Stimulated activated memory B cell treated with anti-CD40 and anti-IgM and Interleukin-4, amounts not matched to agents 10 μg/mL and 1 μg/mL and 100 μg/mL, for 72 hours (primary cell): ENCODE measurements at regions not wholly inside any gene's neighbourhood (a gene's known extent, or its start where the extent isn't known, plus 50 kb on each side); places are given as distances from the start of the nearest gene placed in this dataset.

ENCODE experiments used
- ATAC-seq: fragments of 150-1000 bp; cut with Tn5 transposase; 2 replicates; pipeline ENCODE4 v1.10.0; 2021
- H3K27ac Mint-ChIP-seq: one replicate; pipeline ENCODE4 v1.8.0; 2022; ENCODE audit warnings: mild to moderate bottlenecking, mixed read lengths
- H3K27me3 Mint-ChIP-seq: one replicate; pipeline ENCODE4 v1.8.0; 2022; ENCODE audit warnings: mixed read lengths
- H3K36me3 Mint-ChIP-seq: one replicate; pipeline ENCODE4 v1.8.0; 2022; ENCODE audit warnings: mixed read lengths
- H3K4me1 Mint-ChIP-seq: one replicate; pipeline ENCODE4 v1.8.0; 2022; ENCODE audit warnings: mixed read lengths
- H3K4me3 Mint-ChIP-seq: one replicate; pipeline ENCODE4 v1.8.0; 2022; ENCODE audit warnings: mild to moderate bottlenecking, moderate library complexity, mixed read lengths
- H3K9me3 Mint-ChIP-seq: one replicate; pipeline ENCODE4 v1.8.0; 2022; ENCODE audit warnings: mixed read lengths

DNA sequence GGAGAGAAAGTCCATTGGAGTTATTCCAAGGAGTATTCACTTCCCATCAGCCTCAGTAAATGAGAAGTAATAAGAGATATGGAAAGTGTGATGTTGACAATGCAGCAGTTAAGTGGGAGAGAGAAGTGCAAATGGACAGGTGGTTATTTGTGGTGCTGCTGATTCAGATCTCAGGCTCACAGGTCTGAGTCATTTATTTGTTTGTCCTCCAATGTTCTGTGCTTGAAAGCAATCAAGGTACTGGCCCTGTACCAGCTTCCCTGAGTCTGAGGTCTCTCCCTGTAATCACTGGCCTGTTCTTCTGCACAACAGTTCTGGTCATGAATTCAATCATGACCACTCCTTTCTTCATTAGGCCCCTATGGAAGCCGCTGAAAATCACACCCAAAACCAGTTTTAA, 827.7 kb downstream of the MAFB start:
- no peak for ATAC-seq
- peaks cover 9% of the 10 kb centered on the region for H3K27me3 Mint-ChIP-seq
- no peaks in the 10 kb centered on the region for H3K4me1 Mint-ChIP-seq
- peaks cover 3% of the 10 kb centered on the region for H3K9me3 Mint-ChIP-seq
- no peak overlapping the region for H3K27ac Mint-ChIP-seq
- H3K36me3 Mint-ChIP-seq, result no peaks in the 10 kb centered on the region
- H3K4me3 Mint-ChIP-seq, result no peak overlapping the region

DNA sequence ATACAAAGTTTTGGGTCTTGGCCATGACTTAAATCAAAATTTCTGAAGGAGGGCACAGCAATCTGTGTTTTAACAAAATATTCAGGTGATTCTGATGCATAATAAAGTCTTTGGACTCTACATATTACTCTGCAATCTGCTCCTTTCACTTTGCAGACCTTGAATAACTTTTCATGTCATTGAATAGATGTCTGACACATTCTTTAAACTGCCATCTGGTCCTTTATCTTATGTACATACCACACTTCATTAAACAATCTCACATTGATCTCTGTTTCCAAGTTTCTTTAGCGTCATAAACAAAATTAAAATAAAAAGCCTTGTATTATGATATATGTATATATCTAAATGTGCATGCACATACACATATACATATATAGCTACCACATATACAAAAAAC, 831.2 kb downstream of the MAFB start:
- H3K27me3 Mint-ChIP-seq, result peaks cover 9% of the 10 kb centered on the region
- no peak overlapping the region for H3K27ac Mint-ChIP-seq
- H3K4me3 Mint-ChIP-seq, result no peak overlapping the region
- H3K9me3 Mint-ChIP-seq, result no peaks in the 10 kb centered on the region
- no peak for ATAC-seq
- H3K36me3 Mint-ChIP-seq, result no peaks in the 10 kb centered on the region
- peaks cover 8% of the 10 kb centered on the region for H3K4me1 Mint-ChIP-seq

DNA sequence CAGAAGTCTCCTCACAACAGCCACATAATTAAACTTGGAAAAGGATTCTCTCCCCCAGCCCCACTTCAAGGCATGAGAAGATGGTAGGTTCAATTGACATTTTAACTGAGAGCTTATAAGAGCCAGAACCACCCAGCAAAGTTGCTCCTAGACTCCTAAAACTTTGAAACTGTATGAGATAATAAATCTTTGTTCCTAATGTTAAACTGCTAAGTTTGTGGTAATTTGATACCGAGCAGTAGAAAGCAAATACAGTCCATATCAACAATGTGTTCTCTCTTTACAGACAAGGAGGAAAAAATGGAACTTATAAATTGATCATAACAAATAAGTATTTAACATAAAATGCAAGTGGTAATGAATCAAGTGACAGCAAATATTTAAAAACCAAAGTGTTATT, 831.8 kb downstream of the MAFB start:
- Mint-ChIP-seq H3K4me3 (no peak overlapping the region), H3K4me1 (peaks cover 8% of the 10 kb centered on the region), H3K27ac (no peak overlapping the region), H3K27me3 (peaks cover 9% of the 10 kb centered on the region), H3K9me3 (no peaks in the 10 kb centered on the region), H3K36me3 (no peaks in the 10 kb centered on the region)
- no peak for ATAC-seq

DNA sequence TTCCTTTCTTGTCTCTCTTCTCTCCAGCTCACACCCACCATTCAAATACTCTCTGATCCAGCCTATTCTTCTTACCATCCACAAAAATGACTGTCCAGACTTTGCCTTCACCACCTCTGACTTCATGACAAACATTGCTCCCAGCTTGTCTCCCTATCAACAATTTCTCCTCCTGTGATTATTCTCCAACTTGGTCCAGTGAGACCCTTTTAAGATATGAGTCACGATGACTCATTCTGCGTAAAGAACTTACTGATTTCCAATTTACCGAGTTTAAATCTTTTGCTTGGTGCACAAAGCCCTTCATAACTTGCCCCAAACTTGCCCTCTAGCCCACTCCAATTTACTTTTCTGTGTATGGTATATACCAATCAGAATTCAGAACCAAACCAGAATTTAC, 833.2 kb downstream of the MAFB start:
- H3K36me3 Mint-ChIP-seq, result no peaks in the 10 kb centered on the region
- H3K27ac Mint-ChIP-seq, result no peak overlapping the region
- H3K27me3 Mint-ChIP-seq, result peaks cover 9% of the 10 kb centered on the region
- no peaks in the 10 kb centered on the region for H3K9me3 Mint-ChIP-seq
- H3K4me3 Mint-ChIP-seq, result no peak overlapping the region
- no peak for ATAC-seq
- peaks cover 14% of the 10 kb centered on the region for H3K4me1 Mint-ChIP-seq

DNA sequence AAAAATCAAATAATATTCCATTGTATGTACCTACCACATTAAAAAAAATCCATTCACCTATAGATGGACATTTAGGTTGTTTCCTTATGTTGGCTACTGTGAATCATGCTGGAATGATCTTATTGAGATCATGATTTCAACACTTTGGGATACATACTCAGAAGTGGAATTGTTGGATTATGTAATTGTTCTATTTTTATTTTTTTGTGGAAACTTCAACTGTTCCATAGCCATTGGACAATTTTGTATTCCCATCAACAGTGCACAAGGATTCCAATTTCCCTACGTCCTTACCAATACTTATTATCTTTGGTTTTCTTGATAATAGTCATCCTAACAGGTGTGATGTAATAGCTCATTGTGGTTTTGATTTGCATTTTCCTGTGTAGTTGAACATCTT, 834.0 kb downstream of the MAFB start:
- Mint-ChIP-seq H3K4me1 (peaks cover 20% of the 10 kb centered on the region), H3K4me3 (no peak overlapping the region), H3K27ac (no peak overlapping the region), H3K9me3 (no peaks in the 10 kb centered on the region), H3K36me3 (no peaks in the 10 kb centered on the region), H3K27me3 (peaks cover 9% of the 10 kb centered on the region)
- ATAC-seq, result no peak

DNA sequence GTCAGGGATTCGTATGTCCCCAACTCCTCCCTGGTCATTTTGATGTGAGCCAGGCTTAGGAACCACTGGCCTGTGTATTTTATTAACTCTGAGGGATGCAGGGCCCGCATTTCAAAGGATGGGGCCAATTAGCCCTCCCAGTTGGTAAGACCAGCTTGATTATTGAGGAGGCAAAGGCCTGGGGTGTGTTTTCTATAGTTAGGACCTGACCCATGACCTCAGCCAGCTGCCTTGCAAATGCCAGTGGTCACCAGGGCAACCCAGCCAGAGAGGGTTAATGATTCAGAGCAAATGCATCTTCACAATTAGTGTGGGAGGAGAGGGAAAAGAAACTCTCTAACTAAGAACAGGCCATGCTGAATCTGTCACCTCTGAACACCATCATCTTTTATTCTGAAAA, 835.4 kb downstream of the MAFB start:
- H3K9me3 Mint-ChIP-seq, result no peaks in the 10 kb centered on the region

DNA sequence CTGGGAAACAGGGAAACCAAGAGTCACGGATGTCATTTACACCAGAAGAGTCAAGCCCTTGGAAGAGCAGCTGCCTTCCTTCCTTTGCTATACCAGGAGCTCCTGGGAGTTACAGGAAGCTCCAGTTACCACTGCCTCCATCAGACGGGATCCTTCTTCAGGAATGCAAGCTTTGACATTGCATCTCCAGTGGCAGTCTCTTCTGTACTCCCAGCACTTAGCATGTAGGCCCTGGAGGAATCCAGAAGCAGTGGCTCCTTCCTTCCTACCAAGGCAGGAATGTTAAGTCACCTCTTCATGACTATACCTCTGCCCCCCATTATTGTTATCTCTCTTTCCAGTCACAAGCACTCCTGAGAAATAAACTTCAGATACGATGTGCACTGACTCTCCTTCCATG, 836.0 kb downstream of the MAFB start:
- Mint-ChIP-seq H3K4me1 (peaks cover 20% of the 10 kb centered on the region), H3K9me3 (no peaks in the 10 kb centered on the region), H3K27me3 (no peaks in the 10 kb centered on the region), H3K27ac (no peak overlapping the region), H3K4me3 (no peak overlapping the region), H3K36me3 (no peaks in the 10 kb centered on the region)
- ATAC-seq, result no peak

More for the DNA sequence above, 835.4 kb downstream of the MAFB start:
- Mint-ChIP-seq H3K27me3 (peaks cover 5% of the 10 kb centered on the region), H3K27ac (no peak overlapping the region), H3K4me1 (peaks cover 20% of the 10 kb centered on the region), H3K36me3 (no peaks in the 10 kb centered on the region), H3K4me3 (no peak overlapping the region)
- ATAC-seq, result no peak

DNA sequence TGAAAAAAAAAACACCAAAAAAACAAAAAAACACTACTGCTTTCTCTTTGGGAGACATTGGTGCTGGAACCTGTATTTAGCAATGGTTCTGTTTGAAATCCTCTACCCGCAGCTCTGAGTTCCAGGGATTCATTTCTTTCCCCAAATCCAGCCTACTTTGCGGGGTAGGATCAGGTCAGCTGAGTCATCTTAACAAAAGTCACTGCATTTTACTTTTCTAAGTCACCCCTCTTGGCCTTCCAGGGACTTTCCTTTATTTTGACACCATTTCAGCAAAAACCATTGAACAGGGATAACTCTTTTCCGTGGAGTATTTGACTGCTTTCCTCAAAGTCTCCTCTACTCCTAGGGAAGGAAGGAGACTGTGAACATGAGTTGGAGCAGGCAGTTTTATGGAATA, 837.6 kb downstream of the MAFB start:
- Mint-ChIP-seq H3K9me3 (no peaks in the 10 kb centered on the region), H3K4me3 (no peak overlapping the region), H3K27me3 (no peaks in the 10 kb centered on the region), H3K27ac (no peak overlapping the region), H3K36me3 (no peaks in the 10 kb centered on the region), H3K4me1 (peaks cover 20% of the 10 kb centered on the region)
- no peak for ATAC-seq

DNA sequence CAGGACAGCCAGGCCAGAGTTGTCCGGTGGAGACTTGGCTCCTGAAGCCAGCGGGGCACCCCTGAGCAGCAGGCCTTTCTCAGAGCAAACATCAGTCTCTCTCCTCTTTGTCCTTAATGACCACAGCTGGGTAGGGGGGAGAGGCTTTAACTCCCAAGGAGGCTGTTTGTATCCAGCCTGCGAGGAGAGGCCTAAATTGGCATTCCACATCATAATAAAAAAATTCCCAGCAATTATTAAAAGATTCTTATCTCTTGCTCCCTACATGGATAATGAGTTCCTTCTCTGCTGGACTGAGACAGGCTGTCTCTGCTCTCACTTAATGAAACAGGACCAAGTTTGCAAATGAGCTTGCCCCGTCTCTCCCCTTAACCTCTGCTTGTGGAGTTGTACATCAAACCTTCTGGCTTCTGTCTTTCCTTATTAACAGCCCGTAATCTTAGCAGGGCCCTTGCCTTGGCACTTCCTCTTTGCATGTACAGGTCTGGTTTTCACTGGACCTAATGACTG, 838.2 kb downstream of the MAFB start:
- Mint-ChIP-seq H3K27me3 (no peaks in the 10 kb centered on the region), H3K27ac (no peak overlapping the region), H3K9me3 (no peaks in the 10 kb centered on the region), H3K36me3 (no peaks in the 10 kb centered on the region), H3K4me3 (no peak overlapping the region), H3K4me1 (peaks cover 17% of the 10 kb centered on the region)
- no peak for ATAC-seq

DNA sequence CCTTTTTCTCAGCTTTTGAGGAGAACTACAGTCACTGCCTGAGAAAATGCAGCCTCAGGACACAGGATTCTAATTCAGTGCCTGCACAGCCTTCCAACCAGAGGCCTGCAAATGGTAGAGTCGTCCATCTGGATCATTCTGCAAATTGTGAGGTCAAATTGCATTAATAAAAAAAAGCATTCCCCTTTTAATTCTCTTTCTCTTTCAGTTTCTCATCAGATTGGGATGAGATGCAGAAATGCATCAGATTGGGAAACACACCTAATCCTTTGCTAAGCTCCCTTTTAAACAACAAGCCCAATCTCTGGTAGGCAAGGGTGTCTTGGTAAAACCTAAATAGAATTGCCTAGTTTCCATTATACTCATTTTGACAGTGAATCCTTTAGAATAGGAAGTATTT, 838.8 kb downstream of the MAFB start:
- no peaks in the 10 kb centered on the region for H3K9me3 Mint-ChIP-seq

DNA sequence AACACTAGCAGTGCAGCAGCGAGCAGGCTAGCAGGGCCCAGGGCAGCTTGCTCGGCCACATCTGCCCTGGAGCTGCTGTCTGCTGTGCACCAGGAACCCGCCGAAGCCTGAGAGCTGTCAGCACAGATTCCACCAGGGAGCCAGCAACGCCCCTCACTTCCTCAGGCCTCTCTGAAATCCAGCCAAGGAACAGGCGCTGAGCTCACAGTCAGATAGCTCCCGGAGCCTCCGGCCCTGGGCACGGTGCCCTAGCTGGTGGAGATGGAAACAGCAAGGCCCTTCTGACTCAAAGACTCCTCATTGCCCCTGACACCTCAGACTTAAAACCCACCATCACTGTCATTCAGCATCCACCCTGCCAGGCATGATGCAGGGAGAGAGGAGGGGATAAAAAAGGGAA, 839.4 kb downstream of the MAFB start:
- Mint-ChIP-seq H3K27me3 (no peaks in the 10 kb centered on the region), H3K36me3 (no peaks in the 10 kb centered on the region), H3K4me3 (no peak overlapping the region), H3K9me3 (no peaks in the 10 kb centered on the region), H3K4me1 (peaks cover 12% of the 10 kb centered on the region), H3K27ac (no peak overlapping the region)
- ATAC-seq, result no peak

More for the DNA sequence above, 838.8 kb downstream of the MAFB start:
- no peaks in the 10 kb centered on the region for H3K36me3 Mint-ChIP-seq
- H3K27ac Mint-ChIP-seq, result no peak overlapping the region
- ATAC-seq, result no peak
- peaks cover 12% of the 10 kb centered on the region for H3K4me1 Mint-ChIP-seq
- H3K27me3 Mint-ChIP-seq, result no peaks in the 10 kb centered on the region
- no peak overlapping the region for H3K4me3 Mint-ChIP-seq

DNA sequence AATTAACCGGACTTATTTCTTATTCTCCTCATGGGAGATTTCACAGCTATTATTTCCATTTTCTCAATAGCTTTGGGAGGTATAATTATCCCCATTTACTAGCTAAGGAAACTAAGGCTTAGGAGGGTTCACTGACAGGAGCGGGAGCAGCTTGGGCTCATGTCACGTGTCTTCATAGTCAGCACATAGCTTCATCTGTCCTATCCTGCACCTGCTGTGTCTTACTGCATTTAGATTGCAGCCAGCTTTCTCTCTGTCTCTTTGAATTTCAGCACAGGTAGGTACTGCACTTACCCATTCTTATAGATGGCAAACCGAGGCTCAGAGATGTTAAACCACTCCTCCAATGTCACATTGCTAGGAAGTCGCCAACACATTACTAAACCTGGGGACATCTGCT, 839.9 kb downstream of the MAFB start:
- H3K36me3 Mint-ChIP-seq, result no peaks in the 10 kb centered on the region
- no peak overlapping the region for H3K27ac Mint-ChIP-seq
- no peak overlapping the region for H3K4me3 Mint-ChIP-seq
- no peaks in the 10 kb centered on the region for H3K27me3 Mint-ChIP-seq
- no peaks in the 10 kb centered on the region for H3K9me3 Mint-ChIP-seq
- H3K4me1 Mint-ChIP-seq, result peaks cover 12% of the 10 kb centered on the region
- no peak for ATAC-seq

DNA sequence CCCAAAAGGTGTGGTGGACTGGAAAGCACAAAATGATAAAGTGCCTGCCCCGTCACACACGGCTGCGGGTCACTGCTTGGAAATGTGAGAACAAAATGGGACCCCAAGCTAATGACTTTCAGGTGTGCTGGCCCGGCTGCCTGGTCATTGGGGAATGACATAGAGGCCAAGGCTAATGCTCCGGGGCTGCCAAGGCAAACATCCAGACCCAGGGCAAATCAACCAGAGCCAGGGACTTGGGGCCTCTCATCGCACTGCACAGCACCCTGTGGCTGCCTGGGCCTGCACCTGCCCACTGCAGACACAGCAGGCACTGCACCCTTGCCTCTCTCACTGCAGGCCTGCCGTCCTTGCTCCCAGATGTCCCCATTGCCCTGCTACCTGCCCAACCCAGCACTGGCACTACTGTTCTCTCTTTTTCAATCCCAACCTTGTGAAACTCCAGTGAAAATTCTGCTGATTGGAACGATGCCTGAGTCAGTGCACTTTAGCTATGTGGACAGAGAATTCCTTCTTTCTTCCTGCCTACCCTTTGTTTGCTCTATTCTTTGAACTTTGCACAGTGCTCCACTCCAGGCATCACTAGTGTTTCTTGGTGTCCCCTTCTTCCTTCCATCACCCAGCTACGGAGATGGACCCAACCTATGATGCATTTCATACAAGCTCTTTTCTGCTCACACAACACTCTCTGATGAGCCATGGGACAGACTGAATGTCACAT, 849.5 kb downstream of the MAFB start:
- Mint-ChIP-seq H3K9me3 (no peaks in the 10 kb centered on the region), H3K4me1 (no peaks in the 10 kb centered on the region), H3K36me3 (no peaks in the 10 kb centered on the region), H3K27ac (no peak overlapping the region), H3K4me3 (no peak overlapping the region), H3K27me3 (no peaks in the 10 kb centered on the region)
- no peak for ATAC-seq

DNA sequence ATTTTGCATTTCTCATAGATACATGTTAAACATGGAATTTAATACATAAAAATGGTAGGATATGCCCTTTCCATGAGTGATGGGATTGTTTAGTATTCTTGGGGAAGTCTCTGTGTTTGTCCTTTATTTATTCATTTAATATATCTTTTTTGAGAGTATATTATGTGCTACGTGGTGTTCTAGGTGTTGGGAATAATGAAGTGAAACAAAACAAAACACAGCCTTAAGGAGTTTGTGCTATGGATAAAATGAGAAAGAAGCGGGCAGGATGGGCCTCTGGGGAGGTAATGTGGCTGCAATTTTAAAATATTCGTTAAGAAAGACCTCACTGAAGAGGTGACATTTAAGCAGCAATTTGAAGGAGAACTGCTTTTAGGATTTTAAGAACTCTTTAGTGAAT, 851.5 kb downstream of the MAFB start:
- no peaks in the 10 kb centered on the region for H3K27me3 Mint-ChIP-seq
- H3K9me3 Mint-ChIP-seq, result no peaks in the 10 kb centered on the region
- no peak overlapping the region for H3K4me3 Mint-ChIP-seq
- no peak overlapping the region for H3K27ac Mint-ChIP-seq
- no peak for ATAC-seq
- H3K4me1 Mint-ChIP-seq, result no peaks in the 10 kb centered on the region
- no peaks in the 10 kb centered on the region for H3K36me3 Mint-ChIP-seq

DNA sequence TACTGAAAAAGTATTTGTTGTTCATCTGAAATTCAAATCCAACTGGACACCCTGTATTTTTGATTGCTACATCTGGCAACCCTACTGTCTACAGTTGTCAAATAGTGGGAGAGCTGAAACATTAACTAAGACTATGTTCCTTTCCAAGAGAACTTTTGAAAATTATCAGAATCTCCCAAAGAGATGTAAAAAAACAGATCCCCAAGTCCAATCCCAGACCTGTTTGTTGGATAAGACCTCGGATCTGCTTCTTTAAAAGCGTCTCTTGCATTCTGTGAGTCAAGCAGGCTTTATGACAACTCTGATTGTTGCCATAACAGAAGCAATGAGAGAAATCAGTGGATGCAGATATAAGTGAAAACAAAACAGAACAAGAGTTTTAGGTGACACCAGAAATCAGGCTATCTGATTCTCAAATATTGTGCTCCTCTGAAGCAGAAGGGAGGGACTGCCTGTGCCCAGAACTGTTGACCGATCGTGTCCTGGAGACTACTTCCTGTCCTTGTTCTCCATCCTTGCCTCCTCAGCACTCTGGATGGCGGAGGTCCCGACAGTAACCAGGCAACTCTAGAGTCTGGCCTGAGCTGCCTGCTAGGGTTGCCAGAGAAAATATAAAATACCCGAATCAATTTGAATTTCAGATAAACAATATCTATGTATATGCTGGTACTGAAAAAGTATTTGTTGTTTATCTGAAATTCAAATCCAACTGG, 853.8 kb downstream of the MAFB start:
- Mint-ChIP-seq H3K27me3 (no peaks in the 10 kb centered on the region), H3K9me3 (no peaks in the 10 kb centered on the region), H3K27ac (no peak overlapping the region), H3K4me1 (peaks cover 5% of the 10 kb centered on the region), H3K36me3 (no peaks in the 10 kb centered on the region), H3K4me3 (no peak overlapping the region)
- no peak for ATAC-seq

DNA sequence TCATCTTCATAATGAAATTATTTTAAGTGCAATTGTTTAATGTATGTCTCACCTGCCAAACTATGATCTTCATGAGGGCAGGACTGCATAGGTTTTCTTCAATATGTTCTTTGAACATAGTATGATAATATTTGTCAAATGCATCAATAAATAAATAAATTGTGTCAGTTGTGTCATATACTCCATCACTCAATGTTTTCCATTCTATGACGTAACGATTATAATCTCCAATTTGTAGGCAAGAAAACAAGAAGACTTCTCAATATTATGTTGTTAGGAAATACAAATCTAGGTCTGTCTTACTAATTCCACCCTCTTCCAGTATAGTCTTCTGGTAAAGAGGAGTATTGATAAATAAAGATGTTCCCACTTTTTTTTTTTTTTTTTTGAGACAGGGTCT, 858.1 kb downstream of the MAFB start:
- Mint-ChIP-seq H3K4me3 (no peak overlapping the region), H3K27ac (no peak overlapping the region), H3K36me3 (no peaks in the 10 kb centered on the region), H3K27me3 (no peaks in the 10 kb centered on the region), H3K9me3 (no peaks in the 10 kb centered on the region), H3K4me1 (peaks cover 41% of the 10 kb centered on the region)
- ATAC-seq, result no peak
